ENCODE measurements at regions not wholly inside any gene's neighbourhood (a gene's known extent, or its start where the extent isn't known, plus 50 kb on each side); places are given as distances from the start of the nearest gene placed in this dataset.
"Not testable (repeated sequence)": the region's sequence is repeated elsewhere in the genome, so short reads cannot be mapped to it uniquely, and the experiment has no call there.

GRCh38 chr14:39716987-39717570, 284.8 kb upstream of the FBXO33 start:
- no peak for DNase-seq

- DNase-seq, result no peak
These were observed 280.2 kb upstream of the FBXO33 start for GRCh38 chr14:39712293-39712999.

GRCh38 chr14:39704594-39704993, 272.4 kb upstream of the FBXO33 start:
- DNase-seq, result no peak

DNA sequence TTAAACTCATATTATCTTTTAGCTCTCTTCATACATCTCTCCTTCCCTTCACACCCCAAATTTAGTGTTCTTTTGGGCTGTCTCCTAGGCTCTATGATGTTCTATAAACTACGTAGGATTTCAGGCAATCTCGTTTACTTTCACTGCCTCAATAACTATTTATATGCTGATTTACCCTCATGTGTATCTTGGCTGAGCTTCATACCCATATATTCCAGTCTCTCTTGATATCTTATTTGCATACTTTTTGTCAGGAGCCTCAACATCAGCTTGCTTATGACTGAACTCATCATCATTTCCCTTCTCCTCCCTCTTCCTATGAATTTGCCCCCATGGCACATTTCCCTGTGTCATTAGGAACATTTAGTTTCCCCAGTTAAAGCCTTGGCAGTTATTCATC, 262.1 kb upstream of the FBXO33 start:
- no peak for DNase-seq

- no peak for DNase-seq
These were observed 251.5 kb upstream of the FBXO33 start for GRCh38 chr14:39683691-39684260.

DNA sequence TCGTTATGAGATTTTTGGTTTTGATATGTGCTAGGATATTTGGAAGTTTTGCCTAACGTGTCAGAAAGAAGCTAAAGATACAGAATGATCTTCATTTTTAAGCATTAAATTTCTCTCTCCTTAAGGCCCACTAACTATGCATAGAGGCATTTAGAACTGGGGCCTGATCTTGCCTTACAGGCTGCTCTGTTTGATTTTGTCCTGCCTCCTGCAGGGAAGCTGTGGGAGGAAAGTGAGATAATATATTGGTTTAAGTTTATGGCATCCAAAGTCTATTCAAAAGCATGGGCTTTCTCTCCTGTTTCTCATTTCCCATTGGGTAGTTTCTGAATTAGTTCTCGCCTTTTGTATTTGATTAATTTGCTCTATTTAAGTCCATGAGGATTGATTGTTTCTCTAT, 250.3 kb upstream of the FBXO33 start:
- DNase-seq, result no peak

GRCh38 chr14:39681782-39682399, 249.7 kb upstream of the FBXO33 start:
- no peak for DNase-seq

DNA sequence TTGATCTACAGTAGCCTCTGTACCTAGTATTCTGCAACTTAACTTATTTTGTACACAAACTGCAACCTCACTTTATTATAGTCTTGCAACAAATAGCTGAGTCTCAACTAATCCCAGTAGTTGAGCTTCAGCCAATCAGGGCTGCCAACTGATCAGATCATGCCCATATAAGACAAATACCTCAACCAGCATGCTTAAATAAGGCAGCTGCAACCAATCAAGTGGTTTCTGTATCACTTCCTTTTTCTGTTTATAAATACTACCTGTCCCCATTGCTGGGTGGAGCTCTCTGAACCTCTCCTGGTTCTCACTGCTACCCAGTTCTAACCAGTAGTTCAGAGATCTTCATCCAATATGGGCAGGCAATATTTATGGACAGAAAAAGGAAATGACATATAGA, 248.5 kb upstream of the FBXO33 start:
- DNase-seq, result no peak

DNA sequence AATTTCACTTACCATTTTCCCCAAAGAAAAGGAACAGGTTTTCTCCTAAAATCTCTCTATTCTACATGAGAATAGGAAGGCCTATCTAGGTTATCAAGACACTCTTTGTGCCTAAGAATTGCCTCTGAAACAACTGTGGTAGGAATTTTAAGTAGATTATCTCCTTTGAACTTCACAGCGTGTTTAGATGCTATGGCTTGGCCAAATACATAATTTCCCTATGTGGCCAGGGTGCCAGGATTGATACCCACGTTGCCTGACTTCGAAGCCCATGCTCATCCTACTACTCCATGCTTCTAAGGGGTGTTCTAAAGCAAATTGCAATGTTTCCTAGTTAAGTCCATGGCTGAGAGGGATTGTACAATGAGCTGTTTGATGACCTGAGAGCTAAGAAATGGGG, 241.5 kb upstream of the FBXO33 start:
- no peak for DNase-seq

DNA sequence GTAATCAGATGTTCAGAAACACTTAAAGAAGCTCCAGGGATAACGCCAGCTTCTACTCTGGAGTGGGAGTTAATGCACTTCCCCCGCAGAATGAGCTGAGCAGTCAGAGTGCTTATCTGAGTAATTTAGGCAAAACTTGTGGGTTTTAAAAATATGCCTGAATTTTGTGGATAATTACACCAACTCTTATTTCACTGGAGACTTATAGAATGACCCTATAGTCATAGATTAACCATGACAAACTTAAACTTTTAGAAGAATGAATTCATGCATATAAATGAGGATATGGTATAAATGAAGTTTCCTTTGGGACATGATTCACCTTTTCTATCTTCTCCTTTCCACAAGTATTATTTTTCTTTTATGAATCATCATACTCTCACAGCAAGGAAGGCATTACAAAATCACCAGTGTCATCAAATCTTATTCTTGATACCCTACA, 241.1 kb upstream of the FBXO33 start:
- DNase-seq, result no peak

GRCh38 chr14:39668449-39668848, 236.2 kb upstream of the FBXO33 start:
- no peak for DNase-seq

DNA sequence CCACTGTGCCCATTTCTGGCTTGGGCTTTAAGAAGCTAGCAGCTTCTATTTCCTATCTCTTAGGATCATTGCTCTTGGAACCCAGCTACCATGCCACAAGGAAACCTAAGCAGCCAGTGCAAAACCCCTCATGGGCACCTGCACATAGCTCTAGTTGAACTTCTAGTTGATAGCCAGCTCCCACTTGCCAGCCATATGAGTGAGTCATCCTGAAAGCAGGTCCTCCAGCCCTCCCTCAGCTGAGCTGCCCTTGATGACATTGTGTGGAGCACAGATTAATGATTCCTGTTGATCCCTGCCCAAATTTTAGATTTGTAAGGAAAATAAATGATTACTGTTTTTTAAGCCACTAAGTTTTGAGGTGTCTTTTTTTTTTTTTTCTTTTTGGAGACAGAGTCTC, 234.2 kb upstream of the FBXO33 start:
- no peak for DNase-seq

- DNase-seq, result no peak
These were observed 232.8 kb upstream of the FBXO33 start for GRCh38 chr14:39665075-39665475.

- DNase-seq, result no peak
These were observed 232.4 kb upstream of the FBXO33 start for GRCh38 chr14:39664646-39665045.

DNA sequence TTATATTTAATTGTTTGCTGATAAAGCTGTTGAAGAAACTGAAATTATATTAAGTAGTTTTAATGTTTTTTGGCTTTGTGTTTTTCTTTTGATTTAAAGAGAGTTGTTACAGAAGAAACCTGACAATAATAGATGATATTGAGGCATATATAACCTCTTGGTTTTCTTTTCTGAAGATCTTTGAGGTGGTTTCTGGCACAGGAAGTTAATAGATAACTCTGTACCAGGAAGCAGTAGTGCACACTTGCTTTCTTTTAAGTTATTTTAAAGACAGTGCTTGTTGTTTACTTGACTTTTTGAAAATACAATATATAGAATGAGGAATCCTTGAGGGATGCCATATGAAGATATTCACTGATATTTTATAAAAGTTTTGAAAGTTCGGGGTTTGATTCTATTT, 209.0 kb upstream of the FBXO33 start:
- DNase-seq, result no peak

DNA sequence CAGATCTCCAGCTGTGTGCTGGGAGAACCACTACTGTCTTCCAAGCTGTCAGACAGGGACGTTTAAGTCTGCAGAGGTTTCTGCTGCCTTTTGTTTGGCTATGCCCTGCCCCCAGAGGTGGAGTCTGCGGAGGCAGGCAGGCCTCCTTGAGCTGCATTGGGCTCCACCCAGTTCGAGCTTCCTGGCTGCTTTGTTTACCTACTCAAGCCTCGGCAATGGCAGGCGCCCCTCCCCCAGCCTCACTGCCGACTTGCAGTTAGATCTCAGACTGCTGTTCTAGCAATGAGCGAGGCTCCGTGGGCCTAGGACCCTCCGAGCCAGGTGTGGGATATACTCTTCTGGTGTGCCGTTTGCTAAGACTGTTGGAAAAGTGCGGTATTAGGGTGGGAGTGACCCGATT, 206.8 kb upstream of the FBXO33 start:
- not testable (repeated sequence) for DNase-seq

DNA sequence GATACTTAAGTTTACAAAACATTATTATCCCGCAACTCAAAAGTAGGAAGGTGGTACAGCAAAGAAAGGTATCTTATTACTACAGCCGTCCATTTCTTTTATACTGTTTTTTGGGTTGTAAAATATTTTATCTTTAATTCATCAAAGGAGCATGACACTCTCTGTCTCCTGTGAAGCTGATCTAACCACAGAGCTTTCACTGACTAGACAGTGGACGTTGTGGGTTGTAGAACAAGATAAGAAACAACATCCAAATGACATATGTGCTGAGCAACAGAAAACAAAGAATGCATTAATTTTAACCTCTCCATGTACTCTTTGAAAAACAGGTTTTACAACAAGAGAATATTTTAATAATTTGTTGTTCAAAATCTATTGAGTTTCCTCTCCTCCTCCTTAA, 195.9 kb upstream of the FBXO33 start:
- no peak for DNase-seq

DNA sequence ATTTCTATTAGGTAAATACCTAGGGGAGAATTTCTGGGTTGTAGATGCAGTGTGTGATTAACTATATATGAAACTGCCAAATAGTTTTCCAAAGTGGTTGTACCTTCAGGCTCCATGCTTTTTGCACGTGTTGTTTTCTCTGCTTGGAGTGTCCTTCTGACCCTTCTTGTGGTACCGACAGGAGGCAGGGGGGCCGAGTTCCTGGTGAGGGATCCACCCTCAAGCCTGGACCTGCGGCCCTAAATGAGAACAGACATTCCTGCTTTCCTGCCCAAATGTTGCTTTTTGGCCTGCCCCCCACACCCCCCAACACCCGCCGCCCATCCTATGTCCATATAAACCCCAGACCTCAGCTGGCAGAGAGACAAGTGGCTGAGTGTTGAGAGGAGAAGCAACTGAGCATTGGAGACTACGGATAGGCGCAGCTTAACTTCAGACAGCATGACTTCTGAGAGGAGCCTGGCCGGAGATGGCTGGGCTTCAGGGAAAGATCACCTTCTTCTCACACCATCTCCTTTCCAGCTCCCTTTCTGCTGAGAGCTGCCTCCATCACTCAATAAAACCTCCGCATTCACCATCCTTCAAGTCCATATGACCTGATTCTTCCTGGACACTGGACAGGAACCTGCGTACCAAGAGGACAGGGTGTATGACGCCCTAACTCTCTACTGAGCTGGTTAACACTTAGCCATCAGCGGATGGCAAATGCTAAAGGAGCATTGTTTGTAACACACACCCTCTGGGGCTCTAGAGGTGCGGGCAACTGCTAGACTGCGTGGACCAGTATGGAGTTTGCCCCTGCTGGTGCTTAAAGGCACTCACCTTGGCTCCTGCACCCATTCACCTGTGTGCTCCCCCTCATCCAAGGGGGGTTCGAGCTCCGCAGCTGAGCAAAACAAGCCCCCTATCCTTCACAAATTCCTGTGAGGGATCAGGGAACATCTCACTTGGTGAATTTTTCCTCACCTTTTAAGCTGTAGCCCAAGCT, 194.7 kb upstream of the FBXO33 start:
- DNase-seq, result no peak

- DNase-seq, result no peak
These were observed 189.4 kb upstream of the FBXO33 start for GRCh38 chr14:39621678-39622077.

GRCh38 chr14:39621223-39621622, 189.0 kb upstream of the FBXO33 start:
- no peak for DNase-seq

DNA sequence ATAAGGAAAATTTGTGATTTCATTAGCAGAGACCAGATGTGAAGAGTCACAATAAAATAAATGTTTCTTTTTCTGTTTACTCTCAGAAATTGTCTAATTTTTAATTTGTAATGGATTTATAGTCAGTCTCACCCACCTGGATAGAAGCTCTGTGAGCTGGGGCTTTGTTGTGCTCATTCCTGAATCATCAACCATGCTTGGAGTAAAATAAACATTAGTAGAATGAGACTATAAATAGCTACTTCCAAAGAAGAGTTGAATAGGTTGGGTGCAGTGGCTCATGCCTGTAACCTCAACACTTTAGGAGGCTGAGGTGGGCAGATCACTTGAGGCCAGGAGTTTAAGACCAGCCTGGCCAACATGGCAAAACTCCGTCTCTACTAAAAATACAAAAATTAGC, 185.3 kb upstream of the FBXO33 start:
- no peak for DNase-seq

GRCh38 chr14:39615352-39615751, 183.1 kb upstream of the FBXO33 start:
- DNase-seq, result no peak

Measured in DMS153 (cell line).